IPS DF 4.7 (cell line): ENCODE measurements at regions not wholly inside any gene's neighbourhood (a gene's known extent, or its start where the extent isn't known, plus 50 kb on each side); places are given as distances from the start of the nearest gene placed in this dataset.
"Not testable (repeated sequence)": the region's sequence is repeated elsewhere in the genome, so short reads cannot be mapped to it uniquely, and the experiment has no call there.

Experiments
- DNase-seq: peaks from one replicate; pipeline ENCODE4 v3.0.0-alpha.2; 2013; ENCODE audit warnings: low spot score; ENCODE audit errors: extremely low read depth

DNA sequence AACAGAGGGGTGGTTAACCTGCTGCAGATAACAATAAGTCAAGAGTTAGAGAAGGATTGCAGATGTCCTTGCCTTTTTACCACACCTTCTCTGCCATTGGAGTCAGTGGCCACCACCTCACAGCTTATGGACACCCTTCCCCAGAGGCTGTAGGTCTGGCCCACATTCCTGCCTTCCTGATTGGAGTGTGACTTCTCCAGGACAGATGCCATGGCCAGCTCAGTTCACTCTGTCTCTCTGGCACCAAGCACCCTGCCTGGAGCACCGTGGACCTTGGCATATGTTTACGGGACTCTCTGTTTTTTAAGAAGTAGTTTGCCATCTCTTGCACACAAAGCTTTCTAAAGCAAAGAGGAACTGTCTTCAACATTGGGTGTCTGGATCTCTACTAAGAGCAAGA, 323.8 kb downstream of the BCL2L11 start:
- not testable (repeated sequence) for DNase-seq

DNA sequence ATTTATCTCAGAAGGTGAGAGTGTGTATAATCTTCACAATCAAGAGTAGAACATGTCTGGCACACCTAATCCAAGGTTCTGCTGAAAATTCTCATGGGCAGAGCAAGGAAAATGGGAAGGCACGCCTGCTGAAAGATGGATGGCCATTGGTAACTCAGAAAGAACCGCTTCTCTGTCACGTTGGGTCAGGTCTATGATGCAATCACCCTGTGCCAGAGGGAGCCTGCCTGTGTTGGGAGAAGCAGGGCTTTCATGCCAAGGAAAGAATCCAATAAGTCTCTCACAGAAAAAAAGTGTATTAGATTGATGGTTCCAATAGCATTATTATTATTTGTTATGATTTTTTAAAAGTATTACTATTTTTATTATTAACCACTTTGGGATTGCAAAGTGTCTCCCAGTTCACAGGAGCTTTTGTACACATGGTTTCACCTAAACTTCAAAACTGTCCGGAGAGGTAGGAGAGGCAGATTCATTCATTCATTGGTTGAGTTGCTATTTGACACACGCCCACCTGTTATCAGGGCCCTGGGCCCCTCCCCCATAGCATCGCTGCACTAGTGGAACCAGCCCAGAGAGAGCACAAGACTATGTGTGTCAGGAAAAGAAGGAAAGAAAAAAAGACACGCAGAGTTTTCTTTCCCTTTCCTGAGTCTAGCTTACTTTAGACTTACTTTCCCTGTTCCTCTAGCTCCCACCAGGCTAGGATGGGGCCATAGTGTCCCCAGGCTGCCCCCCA, 324.6 kb downstream of the BCL2L11 start:
- not testable (repeated sequence) for DNase-seq

DNA sequence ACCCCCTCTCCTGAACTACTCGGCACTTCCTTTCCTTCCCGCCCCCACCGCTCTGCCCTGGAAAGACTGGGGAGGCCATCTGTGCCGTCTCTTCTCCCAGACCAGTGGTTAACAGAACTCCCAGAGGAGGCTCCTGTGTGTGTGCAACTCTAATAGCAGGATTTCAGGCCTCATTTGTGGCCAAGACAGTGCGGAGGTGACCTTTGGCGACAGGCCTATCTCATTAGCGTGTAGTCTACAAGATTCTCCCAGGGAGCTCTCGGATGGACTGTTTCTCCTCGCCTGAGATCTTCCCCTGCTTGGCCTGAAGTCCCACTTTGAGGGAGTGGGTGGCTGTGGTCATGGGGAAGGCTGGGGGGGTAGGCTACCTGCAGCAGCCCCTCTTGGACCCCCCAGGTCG, 325.2 kb downstream of the BCL2L11 start:
- not testable (repeated sequence) for DNase-seq

DNA sequence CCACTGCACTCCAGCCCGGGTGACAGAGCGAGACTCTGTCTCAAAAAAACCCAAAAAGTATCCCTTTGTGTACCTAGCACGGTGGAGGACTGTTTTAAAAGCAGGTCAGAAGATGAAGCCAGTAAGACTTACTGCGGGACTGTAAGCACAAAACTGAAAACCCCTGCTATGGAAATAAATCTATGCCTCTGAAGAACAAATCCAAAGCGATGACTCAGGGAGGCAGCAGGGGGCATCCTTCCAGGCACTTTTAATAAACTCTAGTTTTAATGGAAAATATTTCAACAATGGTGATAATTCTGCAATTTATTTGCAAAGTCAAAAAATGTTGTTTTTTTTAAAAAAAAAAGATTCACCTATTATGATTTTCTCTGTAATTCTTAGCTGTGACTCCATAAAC, 326.8 kb downstream of the BCL2L11 start:
- DNase-seq: not testable (repeated sequence)

DNA sequence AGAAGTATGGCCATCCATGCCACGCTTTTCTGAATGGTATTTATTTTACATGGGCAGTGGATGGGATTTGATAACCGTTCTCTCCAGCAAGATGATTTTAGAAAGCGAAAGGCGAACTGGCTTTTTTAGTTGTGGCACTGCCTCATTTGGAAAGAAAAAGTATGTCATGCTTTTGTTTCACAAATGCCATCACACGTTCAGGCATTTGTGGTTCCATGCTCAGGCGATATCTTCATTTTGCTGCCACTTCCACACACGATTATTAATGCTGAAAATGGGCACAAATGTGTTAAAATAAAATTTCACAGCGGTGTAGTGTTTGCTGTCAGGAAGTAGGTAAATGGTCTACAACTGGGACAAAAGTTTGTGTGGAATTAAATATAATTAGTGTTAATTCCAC, 328.1 kb downstream of the BCL2L11 start:
- DNase-seq: not testable (repeated sequence)

DNA sequence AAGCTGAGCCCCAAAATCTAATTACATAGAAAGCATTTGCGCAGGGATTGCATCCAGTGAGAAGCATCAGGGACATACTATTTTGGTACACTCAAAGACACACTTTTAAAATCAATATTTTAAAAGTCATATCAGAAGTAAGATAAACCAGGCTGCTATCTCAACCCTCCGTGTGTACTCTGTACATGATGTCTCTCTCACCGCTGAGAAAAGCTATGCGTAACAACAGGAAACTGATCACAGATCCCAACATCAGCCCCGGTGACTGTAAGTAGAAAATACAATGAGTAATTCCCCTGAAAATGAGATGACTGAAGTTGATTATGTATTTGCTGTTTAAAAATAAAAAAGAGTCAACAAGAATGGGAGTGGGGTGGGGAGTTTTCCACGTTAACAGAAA, 329.8 kb downstream of the BCL2L11 start:
- DNase-seq: not testable (repeated sequence)

DNA sequence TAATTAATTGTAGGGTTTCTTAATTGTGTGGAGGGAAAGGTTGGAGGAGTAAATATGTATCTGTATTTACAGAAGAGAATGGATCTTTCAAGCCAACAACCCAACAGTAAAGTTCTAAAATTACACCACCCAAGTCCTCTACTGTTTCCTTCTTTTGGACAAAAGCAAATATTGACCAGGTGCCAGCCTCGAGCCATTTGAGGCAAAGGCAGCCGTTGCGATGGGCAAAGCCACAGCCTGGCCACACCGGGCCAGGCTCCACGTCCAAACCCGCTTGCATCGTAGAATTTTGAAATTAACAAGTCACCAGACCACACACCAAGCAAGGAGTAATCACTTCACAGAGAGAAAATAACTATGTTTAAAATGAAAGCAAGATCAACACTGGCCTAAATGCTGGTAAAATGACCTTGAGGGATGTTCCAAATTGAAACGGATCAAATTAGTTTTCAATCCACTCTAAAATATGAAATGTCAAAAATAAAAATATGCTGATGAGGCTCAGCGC, 331.0 kb downstream of the BCL2L11 start:
- not testable (repeated sequence) for DNase-seq

DNA sequence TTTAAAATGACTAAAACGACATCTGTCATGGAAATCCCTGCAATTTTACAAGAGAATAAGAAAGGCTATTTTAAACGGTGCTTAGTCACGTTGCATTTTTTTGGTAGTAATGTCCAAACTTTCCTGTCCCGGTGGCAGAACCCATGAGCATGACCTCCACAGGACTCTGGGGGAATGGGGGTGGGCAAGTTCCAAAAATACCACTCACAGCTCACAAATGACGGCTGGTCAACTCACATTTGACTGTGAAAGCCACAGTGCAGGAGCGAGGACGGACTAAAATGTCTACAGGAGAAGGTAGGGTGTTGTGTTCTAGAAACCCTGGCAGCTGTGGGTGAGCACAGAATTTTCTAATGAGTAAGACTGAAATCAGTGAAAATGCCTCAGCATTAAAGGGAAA, 331.5 kb downstream of the BCL2L11 start:
- DNase-seq: not testable (repeated sequence)

DNA sequence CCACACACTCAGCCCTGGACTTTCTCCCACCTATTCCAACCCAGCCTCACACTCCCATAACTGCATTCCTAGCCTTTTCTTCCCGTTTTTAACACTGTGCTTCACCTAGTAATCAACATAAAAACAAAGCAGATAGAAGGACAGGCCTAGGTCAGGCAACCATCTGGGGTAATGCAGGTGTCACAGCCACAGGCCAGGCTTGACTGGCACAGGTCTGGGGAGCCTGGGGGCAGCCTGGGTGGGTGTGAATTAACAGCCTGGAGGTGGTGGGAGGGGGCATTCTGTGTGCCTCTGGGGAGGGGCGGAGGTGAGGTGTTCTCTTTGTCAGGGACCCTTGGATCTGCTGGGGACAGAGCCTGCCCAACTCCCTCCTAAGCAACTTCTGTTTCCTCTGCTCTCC, 332.6 kb downstream of the BCL2L11 start:
- not testable (repeated sequence) for DNase-seq

DNA sequence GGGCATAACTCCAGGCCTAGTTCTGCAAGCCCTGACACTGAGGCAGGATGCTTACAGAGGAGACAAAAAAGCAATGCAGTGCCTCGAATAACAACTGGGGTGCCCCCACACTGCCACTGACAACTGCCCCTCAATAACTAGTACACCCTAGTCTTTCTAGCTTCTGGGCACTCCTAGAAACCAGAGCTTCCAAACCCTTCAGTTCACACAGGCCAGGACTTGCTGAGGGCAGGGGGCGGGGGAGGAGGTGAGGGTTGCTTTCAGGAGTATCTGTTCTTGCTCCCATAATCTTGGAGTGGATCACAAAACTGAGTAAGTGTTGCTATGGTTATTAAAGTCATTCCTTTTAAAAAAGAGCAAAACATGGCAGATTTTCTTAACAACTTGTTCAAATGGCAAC, 333.1 kb downstream of the BCL2L11 start:
- DNase-seq: not testable (repeated sequence)

DNA sequence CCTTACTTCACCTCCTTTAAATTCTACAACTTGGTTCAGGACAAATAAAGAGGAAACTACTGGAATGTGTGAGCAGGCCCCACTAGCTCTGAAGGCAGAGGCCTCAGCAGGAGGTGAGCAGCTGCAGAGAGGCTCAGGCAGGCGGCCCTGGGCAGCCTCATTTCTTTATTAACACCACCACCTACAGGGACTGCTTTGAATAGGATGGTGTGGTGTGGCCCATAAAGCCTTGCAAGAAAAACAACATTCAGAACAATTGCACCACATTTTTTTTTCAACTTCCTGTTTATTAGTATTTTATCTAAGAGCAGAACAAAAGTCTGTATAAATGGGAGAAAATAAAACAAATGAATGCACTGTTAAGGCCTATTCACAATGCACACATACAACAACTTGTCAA, 333.7 kb downstream of the BCL2L11 start:
- DNase-seq: peak; percentile 3

DNA sequence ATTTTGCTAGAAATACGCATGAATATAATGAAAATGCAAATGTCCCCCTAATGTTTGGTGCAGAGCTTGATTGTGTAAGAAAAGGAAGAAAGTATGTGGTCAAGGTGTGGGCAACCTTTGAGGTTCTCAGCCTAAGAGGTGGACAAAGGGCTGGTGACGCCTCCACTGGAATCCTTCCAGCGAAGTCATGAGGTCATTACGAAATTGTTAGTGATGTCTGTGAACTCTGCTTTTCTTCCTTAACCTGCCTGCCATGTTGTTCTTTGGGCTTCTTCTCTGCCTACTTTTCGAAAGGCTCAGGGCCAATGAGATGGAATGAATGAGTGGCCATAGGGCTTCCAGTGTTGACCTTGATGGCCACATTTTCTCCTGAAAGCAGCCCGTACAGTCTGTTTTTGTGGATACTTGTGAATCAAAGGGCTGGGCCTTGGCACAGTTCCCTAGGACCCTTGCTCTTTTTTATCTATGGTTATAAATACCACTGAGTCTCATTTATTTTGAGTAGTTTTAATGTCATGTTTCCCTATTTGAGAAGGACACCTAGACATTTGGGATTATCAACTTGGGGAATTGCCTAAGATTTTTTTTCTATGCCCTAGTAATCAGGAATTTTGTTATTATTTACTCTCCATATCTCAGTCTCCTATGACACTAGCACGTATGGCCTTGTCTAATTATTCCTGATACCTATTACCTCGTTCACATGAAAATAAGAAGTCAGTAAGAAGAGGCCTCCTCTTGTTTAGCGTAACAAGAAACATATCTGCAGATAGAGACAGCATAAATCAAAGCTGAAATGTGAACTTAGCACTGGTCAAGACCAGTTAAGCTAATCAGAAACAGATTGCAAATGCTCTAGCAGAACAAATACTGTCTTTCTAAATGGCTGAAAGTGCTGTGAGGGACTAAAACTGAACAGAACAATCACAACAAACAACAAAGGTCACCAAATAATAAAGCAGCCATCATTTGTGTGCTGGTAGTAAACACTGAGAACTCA, 334.6 kb downstream of the BCL2L11 start:
- not testable (repeated sequence) for DNase-seq

DNA sequence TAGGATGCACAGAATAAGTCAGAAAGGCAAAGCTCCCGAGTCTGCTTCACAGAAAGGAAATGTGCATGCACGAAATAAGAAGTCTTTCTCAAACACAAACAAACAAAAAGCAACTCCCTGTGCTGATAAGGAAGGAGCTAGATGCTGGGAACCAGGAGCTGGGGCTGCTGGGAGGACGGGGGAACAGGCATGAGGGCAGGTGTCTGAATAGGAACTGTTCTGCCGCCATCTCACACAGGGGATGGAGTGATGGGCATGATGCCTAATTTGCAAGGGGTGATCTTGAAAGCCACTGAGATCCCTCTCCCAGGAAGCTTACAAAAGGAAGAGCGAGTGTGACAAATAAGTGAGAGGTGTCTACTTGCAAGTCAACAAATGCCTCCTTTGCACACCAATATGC, 336.5 kb downstream of the BCL2L11 start:
- DNase-seq: not testable (repeated sequence)

DNA sequence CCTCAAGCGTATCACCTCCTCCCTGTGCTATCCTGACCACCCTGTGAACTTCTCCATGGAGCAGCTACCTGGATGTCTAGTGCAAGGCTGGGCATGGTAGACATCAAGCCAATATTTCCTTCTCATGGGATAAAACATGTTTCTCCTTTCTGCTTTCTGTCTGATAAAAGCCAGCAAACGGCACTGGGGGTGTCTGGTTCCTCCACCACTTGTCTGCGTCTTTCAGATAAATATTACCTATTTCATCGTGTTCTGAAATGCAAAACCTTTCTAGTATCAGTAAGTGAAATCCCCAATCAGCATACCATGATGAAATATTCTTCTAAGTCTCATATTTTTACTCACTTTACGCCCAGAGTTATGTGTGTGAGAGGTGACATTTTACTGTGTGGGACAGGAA, 340.2 kb downstream of the BCL2L11 start:
- not testable (repeated sequence) for DNase-seq

DNA sequence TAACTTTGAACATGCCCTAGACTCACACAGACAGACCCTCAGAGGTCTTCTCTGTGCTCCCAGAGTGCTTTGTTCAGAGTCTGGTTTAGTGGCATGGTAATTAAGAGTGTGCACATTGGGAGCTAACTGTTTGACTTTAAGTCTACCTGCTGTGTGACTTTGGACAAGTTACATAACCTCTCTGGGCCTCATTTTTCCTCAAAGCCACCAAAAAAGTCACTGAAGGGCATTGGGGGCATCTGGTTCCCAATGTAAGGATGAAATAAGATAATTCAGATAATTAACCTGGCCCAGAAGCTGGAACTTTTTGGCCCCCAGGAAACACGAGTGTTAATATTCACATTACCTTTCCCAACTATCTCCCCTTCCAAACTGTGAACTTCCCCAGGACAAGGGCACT, 341.1 kb downstream of the BCL2L11 start:
- DNase-seq: not testable (repeated sequence)

DNA sequence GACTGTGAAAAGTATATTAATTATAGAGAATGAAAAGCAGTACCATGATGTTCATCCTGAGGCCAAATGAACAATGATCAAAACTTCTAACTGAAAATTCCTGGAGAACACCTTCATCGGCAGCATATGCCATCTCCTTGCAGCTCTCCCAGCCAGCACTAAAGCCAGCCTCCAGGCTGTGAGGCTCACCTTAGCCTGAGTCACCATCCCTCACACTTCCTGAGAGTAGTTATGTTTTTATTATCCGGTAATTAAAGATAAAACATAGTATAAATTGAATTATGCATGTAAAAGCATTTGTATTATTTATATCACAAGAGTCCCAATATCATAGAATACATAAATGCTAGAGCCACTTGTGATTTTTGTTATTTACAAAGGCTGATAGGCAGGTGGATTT, 341.9 kb downstream of the BCL2L11 start:
- not testable (repeated sequence) for DNase-seq

DNA sequence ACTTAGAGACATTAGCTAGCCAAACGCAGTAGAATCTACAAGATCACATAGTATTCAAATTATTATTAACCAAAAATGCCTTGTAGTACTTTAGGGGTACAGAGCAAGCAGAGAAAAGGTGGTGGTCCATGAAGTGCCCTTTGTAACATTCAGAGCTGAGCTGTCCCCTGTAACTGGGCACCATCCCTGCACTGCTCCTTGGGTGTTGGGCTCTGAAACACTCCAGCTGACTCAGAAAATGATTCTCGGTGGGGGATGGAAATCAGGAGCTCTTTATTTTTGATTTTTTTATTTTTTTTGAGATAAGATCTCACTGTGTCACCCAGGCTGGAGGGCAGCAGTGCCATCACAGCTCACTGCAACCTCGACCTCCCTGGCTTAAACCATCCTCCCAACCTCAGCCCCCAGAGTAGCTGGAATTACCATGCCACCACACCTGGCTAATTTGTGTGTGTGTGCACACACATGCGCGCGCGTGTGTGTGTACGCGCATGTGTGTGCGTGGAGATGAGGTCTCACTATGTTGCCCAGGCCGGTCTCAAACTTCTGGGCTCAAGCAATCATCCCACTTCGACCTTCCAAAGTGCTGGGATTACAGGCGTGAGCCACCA, 342.6 kb downstream of the BCL2L11 start:
- DNase-seq: not testable (repeated sequence)

DNA sequence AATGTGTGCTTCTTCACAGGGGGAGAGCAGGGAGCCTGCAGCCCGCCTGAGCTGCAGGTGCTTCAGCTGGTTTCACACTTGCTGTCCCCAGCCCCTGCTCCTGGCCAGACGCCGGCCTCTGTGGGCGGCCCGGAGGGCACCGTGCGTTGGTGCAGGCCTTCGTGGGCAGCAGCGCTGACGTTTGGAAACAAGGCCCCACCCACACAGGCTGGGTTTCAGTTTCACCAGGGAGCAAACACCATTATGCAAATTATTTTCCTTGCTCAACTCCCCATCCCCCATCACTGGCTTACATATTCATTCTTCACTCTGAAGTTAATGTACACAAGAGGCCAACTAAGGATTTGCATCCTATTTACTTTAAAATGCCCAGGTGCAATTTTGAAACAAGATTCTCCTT, 343.2 kb downstream of the BCL2L11 start:
- not testable (repeated sequence) for DNase-seq

DNA sequence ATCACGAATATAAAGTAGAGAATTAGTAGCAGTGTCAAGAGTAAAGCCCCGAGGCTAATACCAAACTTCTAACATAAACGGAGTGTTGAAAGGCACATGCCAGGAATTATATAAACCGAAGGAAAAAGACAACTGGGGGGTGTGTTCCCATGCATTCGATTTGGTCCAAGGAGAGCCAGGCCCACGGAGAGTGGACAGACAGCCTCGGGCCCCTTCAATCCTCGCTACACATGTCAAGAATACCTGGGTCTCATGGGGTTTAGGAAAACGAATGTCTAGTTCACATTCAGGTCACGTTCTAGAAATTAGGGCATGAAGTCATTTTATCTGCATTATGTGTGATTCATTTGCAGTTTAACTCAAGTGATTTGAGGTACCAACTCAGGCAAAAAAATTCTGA, 343.7 kb downstream of the BCL2L11 start:
- DNase-seq: not testable (repeated sequence)

DNA sequence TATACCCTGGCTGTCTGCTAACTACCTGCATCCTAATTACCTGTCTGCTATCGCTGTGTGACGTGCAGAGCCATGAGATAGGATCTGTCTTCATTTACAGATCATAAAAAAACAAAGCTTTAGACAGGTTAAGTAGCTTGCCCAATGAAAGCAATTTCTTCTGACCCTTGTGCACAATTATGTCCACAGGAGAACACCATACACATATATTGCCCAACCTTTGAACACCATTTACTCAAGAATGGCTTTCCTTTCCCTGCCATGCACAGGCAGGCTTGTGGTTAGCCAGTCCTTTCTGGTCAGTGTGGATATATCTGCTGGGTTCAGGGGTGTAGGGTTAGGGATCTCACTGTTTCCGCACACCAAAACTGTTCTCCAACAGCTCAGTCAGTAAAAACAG, 344.8 kb downstream of the BCL2L11 start:
- not testable (repeated sequence) for DNase-seq

DNA sequence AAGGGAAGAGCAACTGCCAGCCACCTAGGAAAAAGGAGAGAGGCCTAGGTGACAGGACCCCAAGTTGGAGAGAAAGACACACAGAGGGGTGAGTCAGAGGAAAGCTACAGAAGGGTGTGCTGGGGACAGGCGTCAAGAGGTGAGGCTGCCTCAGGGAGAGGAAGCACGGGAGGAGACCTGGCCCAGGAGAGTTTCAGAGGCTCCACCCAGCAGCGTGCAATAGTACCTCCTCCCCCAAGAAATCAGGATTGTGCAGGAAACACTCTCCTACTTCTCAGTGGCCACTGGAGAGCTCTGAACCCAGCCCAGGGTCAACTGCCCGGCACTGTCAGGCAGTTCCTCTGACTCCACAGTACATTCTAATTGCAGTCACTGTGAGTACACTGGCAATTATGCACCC, 346.0 kb downstream of the BCL2L11 start:
- not testable (repeated sequence) for DNase-seq
